Heart left ventricle (tissue), 13 donors: ENCODE measurements at regions not wholly inside any gene's neighbourhood (a gene's known extent, or its start where the extent isn't known, plus 50 kb on each side); places are given as distances from the start of the nearest gene placed in this dataset.

Experiments
- POLR2A ChIP-seq, 2 donors: fragments of 450-650 bp; IDR thresholded peaks; one replicate each; pipeline ENCODE4 v1.6.1; 2017; ENCODE audit warnings: antibody characterized with exemption in 2 of 2, mild to moderate bottlenecking in 2 of 2, moderate library complexity in 2 of 2
- TF ChIP-seq, protein P1 (sequence below), 12 donors: fragments of 200-600 bp; sonication (generic) in 4 of 12; IDR thresholded peaks; one replicate each; pipeline versions ENCODE4 v1.5.0 to v1.8.0; 2018 to 2022; ENCODE audit warnings: antibody characterized with exemption in 12 of 12, mild to moderate bottlenecking in 5 of 12
- donor health status: ischemic (EF 13 %, LVEDD 7.1; RV severe dilation, severe dysfunction).
- donor health status: DM: no; HTN: yes; CAD: no.
- donor health status: DM: no; HTN: no; CAD: no.
- donor health status: ischemic (EF 25% LVEDD 6.9; RV normal size, moderate dysfunction).
- donor health status: ischemic (EF 25% LVEDD 5.7; RV mildly dilated, moderate dysfunction).
- donor health status: ischemic (EF 35%, LVEDD 5.7; RV mildly dilated, moderate dysfunction).
- donor health status: nonischemic (EF 11% LVEDD 7.7; RV severe dilation, severe dysfunction).
- donor health status: DM: yes; HTN: yes; CAD: no.
- donor health status: PGD.
- donor health status: ischemic (EF 29% LVEDD 5.4; RV normal size, mild dysfunction).
- donor health status: nonischemic (EF 23%, LVEDD 6.1; RV moderate dilation, normal function).

DNA sequence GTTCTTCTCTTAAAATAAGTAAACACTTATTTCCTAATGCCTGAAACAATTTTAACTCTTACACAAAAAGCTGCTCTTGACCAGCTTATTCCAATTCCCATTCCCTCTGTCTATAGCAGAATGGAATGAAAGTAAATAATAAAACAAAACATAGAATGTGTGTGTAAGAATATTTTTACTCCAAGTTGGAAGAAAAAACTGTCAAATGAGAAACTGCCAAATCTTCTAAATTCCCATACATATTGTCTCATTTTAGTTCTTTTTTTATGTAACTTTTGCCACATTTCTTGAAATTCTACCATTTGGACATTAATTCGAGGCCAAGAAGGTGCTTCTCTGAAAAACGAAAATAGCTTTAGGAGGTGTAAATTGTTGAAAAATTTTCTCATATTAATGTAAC lies 477.1 kb downstream of the FAT4 start:
- TF ChIP-seq, protein P1, sequence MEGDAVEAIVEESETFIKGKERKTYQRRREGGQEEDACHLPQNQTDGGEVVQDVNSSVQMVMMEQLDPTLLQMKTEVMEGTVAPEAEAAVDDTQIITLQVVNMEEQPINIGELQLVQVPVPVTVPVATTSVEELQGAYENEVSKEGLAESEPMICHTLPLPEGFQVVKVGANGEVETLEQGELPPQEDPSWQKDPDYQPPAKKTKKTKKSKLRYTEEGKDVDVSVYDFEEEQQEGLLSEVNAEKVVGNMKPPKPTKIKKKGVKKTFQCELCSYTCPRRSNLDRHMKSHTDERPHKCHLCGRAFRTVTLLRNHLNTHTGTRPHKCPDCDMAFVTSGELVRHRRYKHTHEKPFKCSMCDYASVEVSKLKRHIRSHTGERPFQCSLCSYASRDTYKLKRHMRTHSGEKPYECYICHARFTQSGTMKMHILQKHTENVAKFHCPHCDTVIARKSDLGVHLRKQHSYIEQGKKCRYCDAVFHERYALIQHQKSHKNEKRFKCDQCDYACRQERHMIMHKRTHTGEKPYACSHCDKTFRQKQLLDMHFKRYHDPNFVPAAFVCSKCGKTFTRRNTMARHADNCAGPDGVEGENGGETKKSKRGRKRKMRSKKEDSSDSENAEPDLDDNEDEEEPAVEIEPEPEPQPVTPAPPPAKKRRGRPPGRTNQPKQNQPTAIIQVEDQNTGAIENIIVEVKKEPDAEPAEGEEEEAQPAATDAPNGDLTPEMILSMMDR (IDR thresholded peaks at IDR 0.05): no peak
- TF ChIP-seq POLR2A (IDR thresholded peaks at IDR 0.05): no peak
